ENCODE measurements at regions not wholly inside any gene's neighbourhood (a gene's known extent, or its start where the extent isn't known, plus 50 kb on each side); places are given as distances from the start of the nearest gene placed in this dataset.
"Not testable (repeated sequence)": the region's sequence is repeated elsewhere in the genome, so short reads cannot be mapped to it uniquely, and the experiment has no call there.

- TF ChIP-seq CTCF, POLR2A (IDR thresholded peaks at IDR 0.05): not testable (repeated sequence)
Measured at GRCh38 chr6:51055316-51055715, 236.6 kb downstream of the TFAP2B start.

Data from heart left ventricle (tissue), 13 donors.